Astrocyte (in vitro differentiated cells and primary cell): ENCODE measurements at regions not wholly inside any gene's neighbourhood (a gene's known extent, or its start where the extent isn't known, plus 50 kb on each side); places are given as distances from the start of the nearest gene placed in this dataset.

Source experiments
- DNase-seq: peaks from one replicate; pipeline ENCODE4 v3.0.0-alpha.2; 2010; ENCODE audit warnings: low read depth
- FAIRE-seq: peaks from 2 replicates; lab custom pipeline; 2011; peaks lifted over from hg19 to GRCh38; lab: Jason Lieb, UNC
- H2AFZ ChIP-seq: 2 replicates; pipeline ENCODE4 v1.6.0; 2012; ENCODE audit warnings: low read depth, low read length, inconsistent platforms
- H3K27ac ChIP-seq: 2 replicates; pipeline ENCODE4 v1.5.1; 2011; ENCODE audit warnings: low read depth, low read length, inconsistent platforms
- H3K27me3 ChIP-seq: 2 replicates; pipeline ENCODE4 v1.6.0; 2011; ENCODE audit warnings: low read length, inconsistent platforms; ENCODE audit not compliant: insufficient read depth
- H3K36me3 ChIP-seq: 2 replicates; pipeline ENCODE4 v1.5.1; 2011; ENCODE audit warnings: low read length, inconsistent platforms; ENCODE audit not compliant: insufficient read depth
- H3K4me1 ChIP-seq: 2 replicates; pipeline ENCODE4 v1.5.1; 2011; ENCODE audit warnings: low read length, inconsistent platforms; ENCODE audit not compliant: insufficient read depth
- H3K4me2 ChIP-seq: 2 replicates; pipeline ENCODE4 v1.6.0; 2012; ENCODE audit warnings: low read length, inconsistent platforms
- H3K4me3 ChIP-seq: 2 replicates; pipeline ENCODE4 v1.5.1; 2011; ENCODE audit warnings: low read depth, mild to moderate bottlenecking, low read length, inconsistent platforms; ENCODE audit not compliant: insufficient read depth
- H3K79me2 ChIP-seq: 2 replicates; pipeline ENCODE4 v1.6.0; 2012; ENCODE audit warnings: mild to moderate bottlenecking, low read length, inconsistent platforms; ENCODE audit not compliant: insufficient read depth
- H3K9ac ChIP-seq: 2 replicates; pipeline ENCODE4 v1.6.0; 2012; ENCODE audit warnings: mild to moderate bottlenecking, low read length, inconsistent platforms
- H3K9me3 ChIP-seq: 2 replicates; pipeline ENCODE4 v1.5.1; 2012; ENCODE audit warnings: low read depth, mild to moderate bottlenecking, low read length, inconsistent platforms; ENCODE audit not compliant: insufficient read depth
- H4K20me1 ChIP-seq: 2 replicates; pipeline ENCODE4 v1.6.0; 2012; ENCODE audit warnings: low read length, inconsistent platforms; ENCODE audit not compliant: insufficient read depth
- H3K27ac Mint-ChIP-seq: one replicate; pipeline ENCODE4 v1.8.0; 2021; ENCODE audit warnings: mild to moderate bottlenecking, mixed read lengths; ENCODE audit not compliant: unreplicated experiment
- H3K27me3 Mint-ChIP-seq: one replicate; pipeline ENCODE4 v1.8.0; 2021; ENCODE audit warnings: low read depth, mixed read lengths; ENCODE audit not compliant: unreplicated experiment
- H3K36me3 Mint-ChIP-seq: one replicate; pipeline ENCODE4 v1.8.0; 2021; ENCODE audit warnings: low read depth, mixed read lengths; ENCODE audit not compliant: unreplicated experiment
- H3K4me1 Mint-ChIP-seq: one replicate; pipeline ENCODE4 v1.8.0; 2021; ENCODE audit warnings: low read depth, mixed read lengths; ENCODE audit not compliant: unreplicated experiment
- H3K4me3 Mint-ChIP-seq: one replicate; pipeline ENCODE4 v1.8.0; 2021; ENCODE audit warnings: mild to moderate bottlenecking, moderate library complexity, mixed read lengths; ENCODE audit not compliant: unreplicated experiment
- H3K9me3 Mint-ChIP-seq: one replicate; pipeline ENCODE4 v1.8.0; 2021; ENCODE audit warnings: mild to moderate bottlenecking, mixed read lengths; ENCODE audit not compliant: unreplicated experiment
- CTCF ChIP-seq: IDR thresholded peaks from 2 replicates; pipeline ENCODE4 v1.5.1; 2011; ENCODE audit warnings: low read depth, mild to moderate bottlenecking, inconsistent platforms, low read length, moderate library complexity; ENCODE audit not compliant: insufficient read depth
- EZH2 ChIP-seq: IDR thresholded peaks from 2 replicates; pipeline ENCODE4 v1.6.1; 2012; ENCODE audit warnings: mild to moderate bottlenecking, low read length, inconsistent platforms; ENCODE audit not compliant: insufficient read depth

- no peaks in the 10 kb centered on the region for H3K36me3 ChIP-seq
- no peaks in the 10 kb centered on the region for H3K36me3 Mint-ChIP-seq
- no peaks in the 10 kb centered on the region for H3K4me1 ChIP-seq
- no peak overlapping the region for H2AFZ ChIP-seq
- no peaks in the 10 kb centered on the region for H3K9me3 Mint-ChIP-seq
- no peak overlapping the region for H3K27ac Mint-ChIP-seq
- H3K4me2 ChIP-seq, result no peak overlapping the region
- no peak overlapping the region for H3K9ac ChIP-seq
- FAIRE-seq, result no peak
- no peaks in the 10 kb centered on the region for H3K27me3 ChIP-seq
- no peaks in the 10 kb centered on the region for H3K4me1 Mint-ChIP-seq
- H3K27me3 Mint-ChIP-seq, result no peaks in the 10 kb centered on the region
- no peaks in the 10 kb centered on the region for H4K20me1 ChIP-seq
- H3K79me2 ChIP-seq, result no peaks in the 10 kb centered on the region
- TF ChIP-seq EZH2, result no peak
- TF ChIP-seq CTCF, result no peak
- H3K27ac ChIP-seq, result no peak overlapping the region
- no peak for DNase-seq
- no peaks in the 10 kb centered on the region for H3K9me3 ChIP-seq
- H3K4me3 Mint-ChIP-seq, result no peak overlapping the region
- H3K4me3 ChIP-seq, result no peak overlapping the region
These were observed 1009.4 kb upstream of the TSPY4 start for GRCh38 chrY:8327708-8328354.

- Mint-ChIP-seq H3K27me3 (no peaks in the 10 kb centered on the region), H3K9me3 (no peaks in the 10 kb centered on the region), H3K4me3 (no peak overlapping the region), H3K36me3 (no peaks in the 10 kb centered on the region), H3K27ac (no peak overlapping the region), H3K4me1 (no peaks in the 10 kb centered on the region)
- Histone ChIP-seq H3K4me3 (no peak overlapping the region), H4K20me1 (no peaks in the 10 kb centered on the region), H3K79me2 (no peaks in the 10 kb centered on the region), H3K27ac (no peak overlapping the region), H3K9ac (no peak overlapping the region), H3K4me2 (no peak overlapping the region), H3K27me3 (no peaks in the 10 kb centered on the region), H3K9me3 (no peaks in the 10 kb centered on the region), H2AFZ (no peak overlapping the region), H3K36me3 (no peaks in the 10 kb centered on the region), H3K4me1 (no peaks in the 10 kb centered on the region)
- FAIRE-seq (no peak), DNase-seq (no peak)
- no peak for TF ChIP-seq CTCF
- no peak for TF ChIP-seq EZH2
These were observed 1007.8 kb upstream of the TSPY4 start for GRCh38 chrY:8329431-8329830.

DNA sequence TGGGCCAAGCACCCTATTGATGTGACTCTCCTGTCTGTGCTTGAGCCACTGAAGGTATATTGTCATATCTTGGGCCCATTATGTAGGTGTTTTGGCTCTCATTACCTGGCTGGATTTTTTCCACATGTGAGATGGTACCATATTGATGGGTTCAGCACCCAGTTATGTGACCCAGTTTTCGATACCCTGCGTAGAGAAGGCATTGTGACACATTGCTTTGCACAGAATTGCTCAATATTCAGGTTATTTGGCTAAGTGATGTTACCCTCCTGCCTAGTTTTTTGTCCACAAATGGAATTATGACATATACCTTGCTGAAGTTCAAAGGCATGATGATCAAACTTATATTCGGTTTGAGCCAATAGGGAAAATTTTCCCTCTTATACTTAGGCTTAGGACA lies 1007.3 kb upstream of the TSPY4 start:
- Histone ChIP-seq H3K9ac (no peak overlapping the region), H3K79me2 (no peaks in the 10 kb centered on the region), H3K36me3 (no peaks in the 10 kb centered on the region), H2AFZ (no peak overlapping the region), H3K4me1 (no peaks in the 10 kb centered on the region), H3K9me3 (no peaks in the 10 kb centered on the region), H3K4me3 (no peak overlapping the region), H3K27me3 (no peaks in the 10 kb centered on the region), H4K20me1 (no peaks in the 10 kb centered on the region), H3K27ac (no peak overlapping the region), H3K4me2 (no peak overlapping the region)
- H3K9me3 Mint-ChIP-seq, result no peaks in the 10 kb centered on the region
- no peaks in the 10 kb centered on the region for H3K27me3 Mint-ChIP-seq
- FAIRE-seq (no peak), DNase-seq (no peak)
- no peak overlapping the region for H3K27ac Mint-ChIP-seq
- TF ChIP-seq CTCF, result no peak
- TF ChIP-seq EZH2, result no peak
- no peak overlapping the region for H3K4me3 Mint-ChIP-seq
- no peaks in the 10 kb centered on the region for H3K36me3 Mint-ChIP-seq
- H3K4me1 Mint-ChIP-seq, result no peaks in the 10 kb centered on the region
